H1 (cell line): ENCODE measurements at regions not wholly inside any gene's neighbourhood (a gene's known extent, or its start where the extent isn't known, plus 50 kb on each side); places are given as distances from the start of the nearest gene placed in this dataset.

Experiments used
- ASH2L ChIP-seq: fragments of 200-600, 300-600 bp; sonication (generic); IDR thresholded peaks from one replicate; pipeline ENCODE4 v1.7.1; 2017; ENCODE audit warnings: low read length
- CHD7 ChIP-seq: fragments of 300-600 bp; sonication (generic); IDR thresholded peaks from 2 replicates; pipeline ENCODE4 v1.7.1; 2012; ENCODE audit warnings: low read length, moderate library complexity, mild to moderate bottlenecking, inconsistent platforms; ENCODE audit not compliant: insufficient replicate concordance
- KDM4A ChIP-seq: IDR thresholded peaks from one replicate; pipeline ENCODE4 v1.7.1; 2012; ENCODE audit warnings: low read depth, mild to moderate bottlenecking, moderate library complexity, low read length, inconsistent platforms; ENCODE audit not compliant: severe bottlenecking
- RBBP5 ChIP-seq: IDR thresholded peaks from 2 replicates; pipeline ENCODE4 v1.7.1; 2012; ENCODE audit warnings: low read depth, mild to moderate bottlenecking, inconsistent platforms, low read length, moderate library complexity, borderline replicate concordance
- SP1 ChIP-seq: IDR thresholded peaks from 2 replicates; pipeline ENCODE4 v1.6.1; 2011; ENCODE audit warnings: low read depth, low read length
- SRF ChIP-seq: IDR thresholded peaks from 2 replicates; pipeline ENCODE4 v1.6.1; 2011; ENCODE audit warnings: mild to moderate bottlenecking, low read depth, low read length, moderate library complexity

GRCh38 chr16:18008356-18008755, 328.2 kb downstream of the NPIPA8 start (continued):
- TF ChIP-seq CHD7: no peak
- TF ChIP-seq KDM4A: no peak
- no peak for TF ChIP-seq SRF
- no peak for TF ChIP-seq RBBP5
- no peak for TF ChIP-seq ASH2L
- TF ChIP-seq SP1: no peak
